MM.1S (cell line): ENCODE measurements at regions not wholly inside any gene's neighbourhood (a gene's known extent, or its start where the extent isn't known, plus 50 kb on each side); places are given as distances from the start of the nearest gene placed in this dataset.

Source experiments
- EZH2 ChIP-seq: fragments of 300-600 bp; sonication (generic); optimal IDR thresholded peaks from 2 replicates; pipeline ENCODE3; 2017; ENCODE audit warnings: low read depth, mild to moderate bottlenecking, antibody characterized with exemption, low read length, mixed read lengths
- EZH2phosphoT487 ChIP-seq: fragments of 300-600 bp; sonication (generic); IDR thresholded peaks from 2 replicates; pipeline ENCODE4 v1.6.1; 2018; ENCODE audit warnings: antibody characterized with exemption, low read length
- TF ChIP-seq, protein P1 (sequence below): fragments of 300-600 bp; sonication (generic); IDR thresholded peaks from 2 replicates; pipeline ENCODE4 v1.5.1; 2016; ENCODE audit warnings: antibody characterized with exemption, low read length, mixed read lengths

DNA sequence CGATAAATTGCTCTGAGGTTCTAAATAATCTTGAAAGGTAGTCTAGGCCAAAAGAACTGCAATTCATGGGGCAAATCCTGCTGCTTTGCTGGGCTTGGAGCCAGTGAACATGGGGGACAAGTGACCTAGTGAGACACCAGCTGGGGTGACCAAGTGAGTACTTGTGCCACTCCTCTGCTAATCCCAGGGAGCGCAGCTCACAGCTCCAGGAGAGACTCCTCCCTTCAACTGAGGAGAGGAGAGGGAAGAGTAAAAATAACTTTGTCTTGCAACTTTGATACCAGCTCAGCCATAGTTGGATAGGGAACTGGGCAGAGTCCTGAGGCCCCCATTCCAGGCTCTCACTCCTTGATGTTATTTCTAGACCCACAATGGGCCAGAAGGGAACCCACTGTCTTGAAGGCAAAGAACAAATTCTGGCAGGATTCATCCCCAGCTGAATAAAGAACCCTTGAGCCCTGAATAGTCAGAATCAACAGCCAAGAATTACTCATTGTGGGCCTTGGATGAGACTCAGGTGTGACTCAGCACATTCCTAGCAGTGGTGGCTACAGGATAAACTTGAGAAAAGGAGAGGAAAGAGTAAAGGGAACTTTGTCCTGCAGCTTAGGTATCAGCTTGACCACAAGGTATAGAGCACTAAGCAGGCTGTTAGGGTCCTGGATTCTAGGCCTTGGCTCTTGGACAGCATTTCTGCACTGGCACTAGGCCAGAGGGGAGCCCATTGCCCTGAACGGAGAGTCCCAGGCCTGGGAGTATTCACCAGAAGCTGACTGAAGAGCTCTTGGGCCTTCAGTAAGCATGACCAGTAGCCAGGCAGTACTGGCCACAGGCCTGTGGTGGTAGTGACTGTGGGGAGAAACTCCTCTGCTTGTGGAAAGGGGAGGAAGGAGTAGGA is 288.3 kb upstream of the CDH18 start:
- TF ChIP-seq EZH2 (no peak), EZH2phosphoT487 (no peak)
- TF ChIP-seq, protein P1, sequence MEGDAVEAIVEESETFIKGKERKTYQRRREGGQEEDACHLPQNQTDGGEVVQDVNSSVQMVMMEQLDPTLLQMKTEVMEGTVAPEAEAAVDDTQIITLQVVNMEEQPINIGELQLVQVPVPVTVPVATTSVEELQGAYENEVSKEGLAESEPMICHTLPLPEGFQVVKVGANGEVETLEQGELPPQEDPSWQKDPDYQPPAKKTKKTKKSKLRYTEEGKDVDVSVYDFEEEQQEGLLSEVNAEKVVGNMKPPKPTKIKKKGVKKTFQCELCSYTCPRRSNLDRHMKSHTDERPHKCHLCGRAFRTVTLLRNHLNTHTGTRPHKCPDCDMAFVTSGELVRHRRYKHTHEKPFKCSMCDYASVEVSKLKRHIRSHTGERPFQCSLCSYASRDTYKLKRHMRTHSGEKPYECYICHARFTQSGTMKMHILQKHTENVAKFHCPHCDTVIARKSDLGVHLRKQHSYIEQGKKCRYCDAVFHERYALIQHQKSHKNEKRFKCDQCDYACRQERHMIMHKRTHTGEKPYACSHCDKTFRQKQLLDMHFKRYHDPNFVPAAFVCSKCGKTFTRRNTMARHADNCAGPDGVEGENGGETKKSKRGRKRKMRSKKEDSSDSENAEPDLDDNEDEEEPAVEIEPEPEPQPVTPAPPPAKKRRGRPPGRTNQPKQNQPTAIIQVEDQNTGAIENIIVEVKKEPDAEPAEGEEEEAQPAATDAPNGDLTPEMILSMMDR, result no peak
